ENCODE measurements at regions not wholly inside any gene's neighbourhood (a gene's known extent, or its start where the extent isn't known, plus 50 kb on each side); places are given as distances from the start of the nearest gene placed in this dataset.

DNA sequence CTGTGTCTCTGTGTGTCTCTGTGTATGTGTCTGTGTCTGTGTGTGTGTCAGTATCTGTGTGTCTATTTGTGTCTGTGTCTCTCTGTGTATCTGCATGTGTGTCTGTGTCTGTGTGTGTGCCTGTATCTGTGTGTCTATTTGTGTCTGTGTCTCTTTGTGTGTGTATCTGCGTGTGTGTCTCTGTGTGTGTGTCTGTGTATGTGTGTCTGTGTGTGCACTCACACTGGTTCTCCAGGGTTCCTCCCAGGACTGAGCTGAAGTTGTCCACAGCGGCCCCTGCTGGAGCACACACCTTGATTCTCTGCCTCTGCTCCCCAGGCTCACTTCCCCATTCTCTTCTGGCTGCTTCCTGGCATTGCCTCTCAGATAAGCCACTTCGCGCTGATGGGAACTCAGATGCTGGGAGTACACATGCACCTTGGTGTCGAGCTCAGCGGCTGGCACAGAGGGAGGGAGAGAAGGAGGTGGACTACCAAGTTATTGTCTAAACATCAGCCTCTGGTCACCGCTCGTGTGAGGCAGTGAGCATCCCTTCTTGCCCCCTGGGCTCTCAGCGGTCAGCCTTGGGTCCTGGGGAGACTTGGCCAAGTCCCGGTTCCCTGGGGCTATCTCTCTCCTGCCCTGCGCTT lies 104.9 kb upstream of the NXT1 start:
- Histone ChIP-seq H3K4me1 (ENCODE audit: control insufficient read depth, insufficient read depth, low read length) (peaks cover 9% of the 10 kb centered on the region), H3K9me3 (ENCODE audit: control insufficient read depth, low read length) (no peaks in the 10 kb centered on the region), H3K4me3 (ENCODE audit: low read length) (no peak overlapping the region), H3K27me3 (ENCODE audit: control insufficient read depth, insufficient read depth, low read length) (peaks cover 6% of the 10 kb centered on the region), H3K36me3 (ENCODE audit: control insufficient read depth, insufficient read depth, low read length) (no peaks in the 10 kb centered on the region), H3K9ac (ENCODE audit: low read length) (no peak overlapping the region)

GRCh38 chr20:23244916-23245552 lies 105.6 kb upstream of the NXT1 start:
- H3K4me1 ChIP-seq (ENCODE audit: control insufficient read depth, insufficient read depth, low read length) = peaks cover 9% of the 10 kb centered on the region
- no peak overlapping the region for H3K4me3 ChIP-seq (ENCODE audit: low read length)
- peaks cover 6% of the 10 kb centered on the region for H3K27me3 ChIP-seq (ENCODE audit: control insufficient read depth, insufficient read depth, low read length)
- no peak overlapping the region for H3K9ac ChIP-seq (ENCODE audit: low read length)
- no peaks in the 10 kb centered on the region for H3K9me3 ChIP-seq (ENCODE audit: control insufficient read depth, low read length)
- no peaks in the 10 kb centered on the region for H3K36me3 ChIP-seq (ENCODE audit: control insufficient read depth, insufficient read depth, low read length)

DNA sequence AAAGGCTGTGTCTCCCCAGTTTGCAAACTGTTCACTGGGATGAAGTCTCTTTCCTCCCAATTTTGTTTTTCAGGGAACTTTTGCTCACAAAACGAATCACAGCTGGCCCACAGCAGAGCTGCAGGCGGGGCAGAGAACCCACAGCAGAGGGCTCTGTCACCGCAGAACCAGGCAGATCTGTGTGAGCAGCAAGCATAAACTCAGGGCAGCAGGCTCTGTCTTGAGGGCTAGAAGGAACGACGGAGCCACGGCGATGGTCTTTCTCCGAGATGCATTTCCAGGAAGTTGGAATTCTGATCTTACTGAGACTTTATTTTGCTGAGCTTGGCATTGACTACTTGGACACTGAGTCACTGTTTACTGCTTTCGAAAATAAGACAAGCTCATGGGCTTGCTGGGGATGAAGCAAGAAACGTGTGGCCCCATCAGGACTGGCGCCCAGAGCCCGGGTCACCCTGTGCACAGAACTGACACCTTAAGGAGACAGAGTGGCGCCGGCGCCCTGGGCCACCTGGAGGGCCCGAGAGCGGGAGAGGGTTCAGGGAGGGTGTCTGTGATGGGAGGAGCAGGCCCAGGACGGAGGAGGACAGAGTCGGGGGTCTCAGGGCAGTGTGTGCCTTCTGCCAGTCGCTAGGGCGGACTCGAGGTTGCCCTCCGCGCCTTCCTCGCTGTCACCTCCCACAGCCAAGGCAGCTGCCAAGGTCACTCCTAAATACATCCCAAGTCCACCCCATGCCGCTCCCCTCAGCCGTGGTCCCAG lies 106.3 kb upstream of the NXT1 start:
- peaks cover under 1% of the 10 kb centered on the region for H3K27me3 ChIP-seq (ENCODE audit: control insufficient read depth, insufficient read depth, low read length)
- peaks cover 9% of the 10 kb centered on the region for H3K4me1 ChIP-seq (ENCODE audit: control insufficient read depth, insufficient read depth, low read length)
- H3K9me3 ChIP-seq (ENCODE audit: control insufficient read depth, low read length) = no peaks in the 10 kb centered on the region
- H3K36me3 ChIP-seq (ENCODE audit: control insufficient read depth, insufficient read depth, low read length) = no peaks in the 10 kb centered on the region
- H3K4me3 ChIP-seq (ENCODE audit: low read length) = no peak overlapping the region
- H3K9ac ChIP-seq (ENCODE audit: low read length) = no peak overlapping the region

DNA sequence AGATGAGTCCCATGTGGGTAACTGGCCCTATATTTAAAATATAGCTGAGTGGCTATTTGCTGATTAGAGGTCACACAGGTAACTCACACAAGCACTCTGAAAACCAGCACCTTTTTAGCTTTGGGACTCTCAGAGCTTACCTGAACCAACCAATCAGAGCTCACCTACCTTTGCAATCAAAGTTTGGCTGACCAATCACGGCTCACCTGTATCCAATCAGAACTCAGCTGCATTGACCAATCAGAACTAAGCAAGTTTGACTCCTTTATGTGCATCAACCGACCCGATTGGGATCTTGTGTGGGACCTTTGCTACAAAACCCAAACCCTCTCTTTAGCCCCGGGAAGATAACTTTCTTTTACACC lies 106.8 kb upstream of the NXT1 start:
- Histone ChIP-seq H3K9ac (ENCODE audit: low read length) (no peak overlapping the region), H3K9me3 (ENCODE audit: control insufficient read depth, low read length) (no peaks in the 10 kb centered on the region), H3K27me3 (ENCODE audit: control insufficient read depth, insufficient read depth, low read length) (no peaks in the 10 kb centered on the region), H3K36me3 (ENCODE audit: control insufficient read depth, insufficient read depth, low read length) (no peaks in the 10 kb centered on the region), H3K4me1 (ENCODE audit: control insufficient read depth, insufficient read depth, low read length) (peaks cover 9% of the 10 kb centered on the region), H3K4me3 (ENCODE audit: low read length) (no peak overlapping the region)

DNA sequence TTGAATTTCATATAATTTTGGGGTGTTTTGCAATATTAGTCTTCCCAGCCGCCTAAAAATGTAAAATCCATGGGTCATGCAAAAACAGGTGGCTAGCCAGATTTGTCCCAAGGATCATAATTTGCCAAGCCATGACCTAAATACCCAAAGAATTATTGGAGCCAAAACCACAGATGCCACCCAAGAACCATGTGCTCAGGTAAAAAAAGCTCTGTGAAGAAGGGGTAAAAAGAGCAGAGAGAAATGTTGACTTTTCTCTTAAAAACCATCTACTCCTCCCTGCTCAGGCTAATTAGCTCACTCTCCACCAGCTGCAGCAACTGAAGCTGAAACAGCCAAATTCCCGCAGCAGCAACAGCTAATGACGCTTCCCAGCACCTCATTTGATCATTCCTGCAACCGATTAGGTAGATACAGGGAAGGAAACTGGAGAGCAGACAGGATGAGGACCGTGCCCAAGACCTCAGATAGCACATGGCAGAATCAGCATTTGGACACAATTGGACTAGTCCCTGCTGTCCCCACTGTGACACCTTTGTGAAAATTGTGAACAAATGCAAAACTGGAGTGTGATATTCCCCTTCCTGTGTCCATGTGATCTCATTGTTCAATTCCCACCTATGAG lies 107.9 kb upstream of the NXT1 start:
- Histone ChIP-seq H3K4me1 (ENCODE audit: control insufficient read depth, insufficient read depth, low read length) (peaks cover 9% of the 10 kb centered on the region), H3K9ac (ENCODE audit: low read length) (no peak overlapping the region), H3K27me3 (ENCODE audit: control insufficient read depth, insufficient read depth, low read length) (no peaks in the 10 kb centered on the region), H3K36me3 (ENCODE audit: control insufficient read depth, insufficient read depth, low read length) (no peaks in the 10 kb centered on the region), H3K4me3 (ENCODE audit: low read length) (no peak overlapping the region), H3K9me3 (ENCODE audit: control insufficient read depth, low read length) (no peaks in the 10 kb centered on the region)

- H3K27me3 ChIP-seq (ENCODE audit: control insufficient read depth, insufficient read depth, low read length) = no peaks in the 10 kb centered on the region
- H3K9ac ChIP-seq (ENCODE audit: low read length) = no peak overlapping the region
- H3K9me3 ChIP-seq (ENCODE audit: control insufficient read depth, low read length) = no peaks in the 10 kb centered on the region
- peaks cover 9% of the 10 kb centered on the region for H3K4me1 ChIP-seq (ENCODE audit: control insufficient read depth, insufficient read depth, low read length)
- H3K36me3 ChIP-seq (ENCODE audit: control insufficient read depth, insufficient read depth, low read length) = no peaks in the 10 kb centered on the region
- no peak overlapping the region for H3K4me3 ChIP-seq (ENCODE audit: low read length)
These were observed 108.5 kb upstream of the NXT1 start for GRCh38 chr20:23242104-23242503.

GRCh38 chr20:23241416-23241815 lies 109.2 kb upstream of the NXT1 start:
- no peaks in the 10 kb centered on the region for H3K36me3 ChIP-seq (ENCODE audit: control insufficient read depth, insufficient read depth, low read length)
- peaks cover 9% of the 10 kb centered on the region for H3K4me1 ChIP-seq (ENCODE audit: control insufficient read depth, insufficient read depth, low read length)
- H3K9me3 ChIP-seq (ENCODE audit: control insufficient read depth, low read length) = no peaks in the 10 kb centered on the region
- H3K27me3 ChIP-seq (ENCODE audit: control insufficient read depth, insufficient read depth, low read length) = no peaks in the 10 kb centered on the region
- no peak overlapping the region for H3K4me3 ChIP-seq (ENCODE audit: low read length)
- no peak overlapping the region for H3K9ac ChIP-seq (ENCODE audit: low read length)

- no peaks in the 10 kb centered on the region for H3K36me3 ChIP-seq (ENCODE audit: control insufficient read depth, insufficient read depth, low read length)
- no peak overlapping the region for H3K9ac ChIP-seq (ENCODE audit: low read length)
- no peaks in the 10 kb centered on the region for H3K9me3 ChIP-seq (ENCODE audit: control insufficient read depth, low read length)
- peaks cover 5% of the 10 kb centered on the region for H3K4me1 ChIP-seq (ENCODE audit: control insufficient read depth, insufficient read depth, low read length)
- H3K27me3 ChIP-seq (ENCODE audit: control insufficient read depth, insufficient read depth, low read length) = no peaks in the 10 kb centered on the region
- no peak overlapping the region for H3K4me3 ChIP-seq (ENCODE audit: low read length)
These were observed 110.1 kb upstream of the NXT1 start for GRCh38 chr20:23240519-23240918.

GRCh38 chr20:23237201-23237600 lies 113.4 kb upstream of the NXT1 start:
- Histone ChIP-seq H3K4me3 (ENCODE audit: low read length) (no peak overlapping the region), H3K9me3 (ENCODE audit: control insufficient read depth, low read length) (no peaks in the 10 kb centered on the region), H3K9ac (ENCODE audit: low read length) (no peak overlapping the region), H3K27me3 (ENCODE audit: control insufficient read depth, insufficient read depth, low read length) (no peaks in the 10 kb centered on the region), H3K4me1 (ENCODE audit: control insufficient read depth, insufficient read depth, low read length) (peaks cover 22% of the 10 kb centered on the region), H3K36me3 (ENCODE audit: control insufficient read depth, insufficient read depth, low read length) (no peaks in the 10 kb centered on the region)

DNA sequence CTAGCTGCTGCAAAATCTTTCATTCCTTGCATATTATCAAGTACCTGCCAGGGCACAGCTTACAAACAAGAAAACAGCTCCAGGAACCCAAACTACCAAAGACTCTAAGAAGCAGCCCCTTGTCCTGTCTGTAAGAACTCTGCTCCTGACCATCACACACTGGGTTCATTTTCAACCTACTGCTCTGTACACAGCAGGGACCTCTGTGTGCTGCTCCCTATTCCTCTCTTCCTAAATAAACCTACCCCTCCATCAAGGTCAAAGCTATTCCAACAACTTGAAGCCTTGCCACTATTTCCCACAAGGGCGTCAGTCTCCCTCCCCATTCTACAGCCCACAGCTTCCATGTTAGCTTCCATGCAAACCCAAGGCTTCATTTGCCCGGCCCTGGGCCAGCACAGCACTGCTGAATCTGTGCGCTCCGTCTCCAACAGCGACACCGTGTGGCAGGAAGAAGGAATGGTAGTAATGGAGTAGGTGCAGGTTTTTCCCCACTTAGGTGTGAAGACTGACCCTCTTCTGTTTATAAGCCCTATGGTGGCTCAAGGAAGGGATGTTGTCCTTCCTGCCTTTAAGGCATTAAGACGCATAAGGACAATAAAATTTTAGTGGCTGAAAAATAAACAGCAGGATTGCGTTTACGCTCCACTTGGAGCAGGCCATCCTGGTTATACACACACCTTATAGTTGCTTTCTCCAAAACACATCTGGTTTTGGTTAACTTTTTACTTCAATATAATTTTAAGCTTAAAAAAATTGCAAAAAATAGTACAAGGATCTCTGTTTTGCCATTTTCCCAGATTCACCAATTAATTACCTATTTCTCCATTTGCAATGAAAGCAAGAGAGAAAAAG lies 115.2 kb upstream of the NXT1 start:
- Histone ChIP-seq H3K4me3 (ENCODE audit: low read length) (no peak overlapping the region), H3K9ac (ENCODE audit: low read length) (no peak overlapping the region), H3K9me3 (ENCODE audit: control insufficient read depth, low read length) (no peaks in the 10 kb centered on the region), H3K27me3 (ENCODE audit: control insufficient read depth, insufficient read depth, low read length) (no peaks in the 10 kb centered on the region), H3K36me3 (ENCODE audit: control insufficient read depth, insufficient read depth, low read length) (no peaks in the 10 kb centered on the region), H3K4me1 (ENCODE audit: control insufficient read depth, insufficient read depth, low read length) (peaks cover 35% of the 10 kb centered on the region)

- no peak overlapping the region for H3K4me3 ChIP-seq (ENCODE audit: low read length)
- no peaks in the 10 kb centered on the region for H3K9me3 ChIP-seq (ENCODE audit: control insufficient read depth, low read length)
- H3K36me3 ChIP-seq (ENCODE audit: control insufficient read depth, insufficient read depth, low read length) = no peaks in the 10 kb centered on the region
- no peaks in the 10 kb centered on the region for H3K27me3 ChIP-seq (ENCODE audit: control insufficient read depth, insufficient read depth, low read length)
- H3K4me1 ChIP-seq (ENCODE audit: control insufficient read depth, insufficient read depth, low read length) = peaks cover 35% of the 10 kb centered on the region
- H3K9ac ChIP-seq (ENCODE audit: low read length) = no peak overlapping the region
These were observed 116.1 kb upstream of the NXT1 start for GRCh38 chr20:23234311-23235078.

Data from mucosa of stomach (tissue), 1 donor.